ENCODE measurements at regions not wholly inside any gene's neighbourhood (a gene's known extent, or its start where the extent isn't known, plus 50 kb on each side); places are given as distances from the start of the nearest gene placed in this dataset.

- TF ChIP-seq CTCF (IDR thresholded peaks at IDR 0.05; ENCODE audit: insufficient read depth, low read depth, low read length): no peak
- no peak for TF ChIP-seq EZH2 (IDR thresholded peaks at IDR 0.05; ENCODE audit: insufficient read depth, low read length)
Observed at GRCh38 chr10:80968903-80969302, 431.2 kb downstream of the SH2D4B start.

All from astrocyte (in vitro differentiated cells and primary cell).